ENCODE measurements at regions not wholly inside any gene's neighbourhood (a gene's known extent, or its start where the extent isn't known, plus 50 kb on each side); places are given as distances from the start of the nearest gene placed in this dataset.

DNA sequence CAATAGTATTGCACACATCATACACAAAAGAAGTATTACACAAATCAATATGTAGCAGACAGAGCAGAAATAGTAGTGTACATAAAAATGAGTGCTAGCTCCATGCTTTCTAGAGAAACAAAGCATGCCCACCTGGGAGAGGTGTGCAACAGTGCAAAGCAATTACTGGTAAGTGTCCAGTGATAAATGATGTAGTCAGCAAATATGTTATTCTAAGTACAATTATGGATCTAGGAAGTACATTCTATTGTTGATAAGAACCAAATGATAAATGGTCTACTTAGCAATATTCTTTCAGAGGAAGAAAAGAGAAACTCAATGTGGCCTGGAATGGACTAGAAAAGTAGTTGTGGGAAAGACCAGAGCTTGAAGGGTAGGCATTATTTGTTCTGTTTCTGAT is 188.6 kb downstream of the HINT1 start:
- no peaks in the 10 kb centered on the region for H3K36me3 ChIP-seq
- H3K9me3 ChIP-seq, result no peaks in the 10 kb centered on the region
- DNase-seq, result no peak
- intact Hi-C loops (cut with DNase I), result no loop called here
- no peak overlapping the region for H3K4me3 ChIP-seq (replicated peaks in 1 of 3)
- H3K27me3 ChIP-seq, result no peaks in the 10 kb centered on the region
- H3K4me1 ChIP-seq, result peaks cover 7 to 8% of the 10 kb centered on the region in 2 donors
- H3K27ac ChIP-seq, result no peak overlapping the region
- TF ChIP-seq, protein P1, sequence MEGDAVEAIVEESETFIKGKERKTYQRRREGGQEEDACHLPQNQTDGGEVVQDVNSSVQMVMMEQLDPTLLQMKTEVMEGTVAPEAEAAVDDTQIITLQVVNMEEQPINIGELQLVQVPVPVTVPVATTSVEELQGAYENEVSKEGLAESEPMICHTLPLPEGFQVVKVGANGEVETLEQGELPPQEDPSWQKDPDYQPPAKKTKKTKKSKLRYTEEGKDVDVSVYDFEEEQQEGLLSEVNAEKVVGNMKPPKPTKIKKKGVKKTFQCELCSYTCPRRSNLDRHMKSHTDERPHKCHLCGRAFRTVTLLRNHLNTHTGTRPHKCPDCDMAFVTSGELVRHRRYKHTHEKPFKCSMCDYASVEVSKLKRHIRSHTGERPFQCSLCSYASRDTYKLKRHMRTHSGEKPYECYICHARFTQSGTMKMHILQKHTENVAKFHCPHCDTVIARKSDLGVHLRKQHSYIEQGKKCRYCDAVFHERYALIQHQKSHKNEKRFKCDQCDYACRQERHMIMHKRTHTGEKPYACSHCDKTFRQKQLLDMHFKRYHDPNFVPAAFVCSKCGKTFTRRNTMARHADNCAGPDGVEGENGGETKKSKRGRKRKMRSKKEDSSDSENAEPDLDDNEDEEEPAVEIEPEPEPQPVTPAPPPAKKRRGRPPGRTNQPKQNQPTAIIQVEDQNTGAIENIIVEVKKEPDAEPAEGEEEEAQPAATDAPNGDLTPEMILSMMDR (IDR thresholded peaks at IDR 0.05), result no peak
- TF ChIP-seq POLR2A (IDR thresholded peaks at IDR 0.05), result no peak

DNA sequence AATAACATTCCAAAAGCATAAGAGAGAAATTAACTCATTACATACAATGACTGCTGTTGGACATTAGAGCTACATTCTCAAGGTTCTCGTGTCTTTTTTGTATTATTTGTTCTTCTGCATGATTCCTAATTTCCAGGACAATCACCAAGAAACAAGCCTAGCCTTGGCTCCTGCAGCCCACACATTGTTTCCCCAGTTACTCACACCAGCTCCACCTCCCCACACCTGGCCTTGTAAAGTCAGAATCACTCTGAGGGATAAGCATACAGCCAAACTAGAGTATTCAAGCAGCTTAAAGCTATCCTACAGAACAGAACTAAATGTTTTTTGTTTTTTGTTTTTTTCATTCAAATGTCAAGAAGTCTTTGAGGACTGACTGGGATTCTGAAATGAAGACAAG is 189.2 kb downstream of the HINT1 start:
- H3K4me3 ChIP-seq (replicated peaks in 1 of 3), result no peak overlapping the region
- H3K4me1 ChIP-seq, result peaks cover 7 to 8% of the 10 kb centered on the region in 2 donors
- H3K27ac ChIP-seq, result no peak overlapping the region
- TF ChIP-seq, protein P1 (IDR thresholded peaks at IDR 0.05), result no peak
- no peak for TF ChIP-seq POLR2A (IDR thresholded peaks at IDR 0.05)
- intact Hi-C loops (cut with DNase I), result no loop called here
- 65 to 82% methylated on average over 1 of the region's 1 CpG for WGBS, 2 donors
- no peaks in the 10 kb centered on the region for H3K9me3 ChIP-seq
- H3K36me3 ChIP-seq, result no peaks in the 10 kb centered on the region
- DNase-seq, result no peak
- H3K27me3 ChIP-seq, result no peaks in the 10 kb centered on the region

DNA sequence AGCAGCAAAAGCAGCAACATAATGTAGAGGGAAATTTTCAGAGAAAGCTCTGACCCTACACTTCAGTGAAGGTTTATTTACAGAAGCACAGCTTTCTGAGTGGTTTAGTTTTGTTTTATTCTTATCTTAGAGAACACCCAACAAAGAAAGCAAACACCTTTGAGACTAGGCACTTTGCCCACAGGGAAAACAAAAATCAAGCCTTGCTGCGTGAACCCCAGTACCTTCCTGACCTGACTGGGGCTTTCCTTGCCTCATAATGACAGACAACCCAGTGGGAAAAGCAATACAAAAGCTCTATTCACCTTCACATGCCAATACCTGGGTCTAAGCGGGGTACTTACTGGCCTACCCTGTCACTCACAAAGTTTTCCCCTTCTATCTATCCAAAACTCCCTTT is 189.8 kb downstream of the HINT1 start:
- no peaks in the 10 kb centered on the region for H3K27me3 ChIP-seq
- 37 to 58% methylated on average over 2 of the region's 2 CpGs for WGBS, 2 donors
- H3K4me1 ChIP-seq, result peaks cover 7 to 8% of the 10 kb centered on the region in 2 donors
- TF ChIP-seq POLR2A (IDR thresholded peaks at IDR 0.05), result no peak
- TF ChIP-seq, protein P1 (IDR thresholded peaks at IDR 0.05), result no peak
- DNase-seq, result no peak
- intact Hi-C loops (cut with DNase I), result no loop called here
- no peak overlapping the region for H3K27ac ChIP-seq
- H3K36me3 ChIP-seq, result no peaks in the 10 kb centered on the region
- no peaks in the 10 kb centered on the region for H3K9me3 ChIP-seq
- H3K4me3 ChIP-seq (replicated peaks in 1 of 3), result no peak overlapping the region

DNA sequence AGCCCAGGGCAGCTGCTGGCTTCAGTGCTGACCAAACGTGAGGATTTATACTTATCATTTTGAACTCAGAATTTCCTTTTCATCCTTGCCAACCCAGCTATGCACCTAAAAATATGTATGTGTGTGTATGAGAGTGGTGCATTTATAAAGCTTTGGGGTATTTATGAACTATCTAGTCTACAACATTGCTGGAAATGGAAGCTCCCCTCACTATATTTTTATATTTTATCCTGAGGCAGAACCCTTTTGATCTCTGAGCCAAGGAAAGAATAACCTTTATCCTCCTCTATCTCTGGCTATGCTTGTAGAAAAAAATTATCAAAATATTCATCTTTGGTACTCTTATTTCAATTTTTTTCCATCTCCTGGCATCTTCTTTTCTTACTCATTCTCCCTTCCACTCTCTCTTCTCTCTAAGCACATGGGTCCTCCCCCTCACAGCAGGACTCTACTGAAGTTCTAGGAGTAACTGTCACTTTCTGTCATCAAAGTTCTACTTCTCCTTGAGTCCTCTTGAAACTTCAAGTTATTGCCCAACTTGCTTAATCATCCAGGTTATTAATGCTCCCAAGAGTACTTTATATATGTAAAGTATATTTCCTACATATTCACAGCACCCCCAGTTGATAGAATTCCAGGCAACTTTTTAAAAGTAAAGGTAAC is 190.9 kb downstream of the HINT1 start:
- Histone ChIP-seq H3K27ac (no peak overlapping the region), H3K36me3 (no peaks in the 10 kb centered on the region), H3K4me3 (replicated peaks in 1 of 3) (no peak overlapping the region), H3K27me3 (no peaks in the 10 kb centered on the region), H3K4me1 (peaks cover 7 to 8% of the 10 kb centered on the region in 2 donors), H3K9me3 (no peaks in the 10 kb centered on the region)
- WGBS, 2 donors, result 60 to 75% methylated on average over 1 of the region's 1 CpG
- TF ChIP-seq, protein P1 (IDR thresholded peaks at IDR 0.05), result no peak
- TF ChIP-seq POLR2A (IDR thresholded peaks at IDR 0.05), result no peak
- intact Hi-C loops (cut with DNase I), result no loop called here
- DNase-seq, result no peak

GRCh38 chr5:130966990-130967525 is 198.0 kb downstream of the HINT1 start:
- no peaks in the 10 kb centered on the region for H3K9me3 ChIP-seq
- H3K4me3 ChIP-seq (replicated peaks in 1 of 3), result no peak overlapping the region
- no peaks in the 10 kb centered on the region for H3K36me3 ChIP-seq
- 63 to 65% methylated on average over 1 of the region's 1 CpG for WGBS, 2 donors
- no peak for DNase-seq
- no peaks in the 10 kb centered on the region for H3K27me3 ChIP-seq
- H3K4me1 ChIP-seq, result no peaks in the 10 kb centered on the region
- no peak overlapping the region for H3K27ac ChIP-seq
- no peak for TF ChIP-seq POLR2A (IDR thresholded peaks at IDR 0.05)
- TF ChIP-seq, protein P1 (IDR thresholded peaks at IDR 0.05), result no peak
- intact Hi-C loops (cut with DNase I), result no loop called here

Measured in thyroid gland (tissue), 4 donors.